ENCODE measurements at regions not wholly inside any gene's neighbourhood (a gene's known extent, or its start where the extent isn't known, plus 50 kb on each side); places are given as distances from the start of the nearest gene placed in this dataset.

DNA sequence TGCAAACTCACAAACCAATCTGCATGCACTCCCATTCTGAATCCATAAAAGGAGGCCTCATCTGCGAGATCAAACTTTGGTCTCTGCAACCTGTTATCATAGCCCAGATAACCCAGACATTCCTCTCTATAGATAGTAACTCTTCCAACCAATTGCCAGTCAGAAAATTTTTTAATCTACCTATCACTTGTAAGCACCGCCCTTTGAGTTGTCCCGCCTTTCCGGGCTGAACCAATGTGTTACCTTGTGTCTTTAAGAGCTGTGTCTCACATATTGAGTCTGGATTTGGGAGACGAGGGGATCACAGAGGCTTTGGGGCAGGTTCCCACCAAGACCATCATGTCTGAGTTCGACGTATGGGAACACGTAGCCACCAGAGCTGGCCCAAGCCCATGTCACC, 91.1 kb upstream of the PPP1R26 start:
- no peak for TF ChIP-seq GATA3 (IDR thresholded peaks at IDR 0.05; ENCODE audit: low read depth, low read length)
- no peak for TF ChIP-seq GATA2 (IDR thresholded peaks at IDR 0.05; ENCODE audit: low read depth, low read length)

DNA sequence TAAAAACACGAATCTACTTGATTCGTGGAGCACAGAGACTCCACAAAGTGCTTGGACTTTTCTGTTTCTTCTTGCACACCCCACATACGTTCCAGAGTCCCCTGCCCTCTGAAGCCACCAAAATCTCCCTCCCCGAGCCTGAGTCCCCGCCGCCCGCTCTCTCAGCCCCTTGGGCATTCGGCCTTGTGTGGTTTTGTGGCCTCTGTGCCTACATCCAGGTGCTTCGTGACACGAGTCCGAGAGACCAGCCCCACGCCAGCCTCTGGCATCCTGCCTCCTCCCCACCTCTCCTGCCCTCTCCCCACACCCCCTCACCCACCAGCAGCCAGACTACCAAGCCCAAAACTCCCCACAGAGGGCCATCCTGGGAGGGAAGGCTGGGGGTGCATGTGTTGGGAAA, 87.8 kb upstream of the PPP1R26 start:
- TF ChIP-seq GATA3 (IDR thresholded peaks at IDR 0.05; ENCODE audit: low read depth, low read length) (no peak), GATA2 (IDR thresholded peaks at IDR 0.05; ENCODE audit: low read depth, low read length) (no peak)

DNA sequence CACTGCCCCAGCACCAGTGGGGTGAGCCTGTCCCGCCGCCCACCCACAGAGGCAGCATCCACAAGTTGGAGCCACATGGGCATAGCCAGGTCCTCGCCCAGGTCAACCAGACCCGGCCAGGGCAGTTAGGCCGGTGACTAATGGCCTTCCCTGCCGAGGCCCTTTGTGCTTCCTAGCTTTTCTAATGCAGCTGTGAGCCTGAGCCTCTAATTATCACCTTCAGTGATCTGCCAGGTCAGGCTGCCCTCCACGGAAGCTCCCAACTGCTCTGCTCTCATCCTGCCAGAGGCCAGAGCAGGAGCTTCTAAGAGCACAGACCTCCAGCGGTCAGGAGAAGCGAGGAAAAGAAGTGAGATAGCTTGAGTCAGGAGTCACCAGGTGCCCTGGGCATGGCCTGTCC, 87.1 kb upstream of the PPP1R26 start:
- TF ChIP-seq GATA3 (IDR thresholded peaks at IDR 0.05; ENCODE audit: low read depth, low read length) (no peak), GATA2 (IDR thresholded peaks at IDR 0.05; ENCODE audit: low read depth, low read length) (no peak)

DNA sequence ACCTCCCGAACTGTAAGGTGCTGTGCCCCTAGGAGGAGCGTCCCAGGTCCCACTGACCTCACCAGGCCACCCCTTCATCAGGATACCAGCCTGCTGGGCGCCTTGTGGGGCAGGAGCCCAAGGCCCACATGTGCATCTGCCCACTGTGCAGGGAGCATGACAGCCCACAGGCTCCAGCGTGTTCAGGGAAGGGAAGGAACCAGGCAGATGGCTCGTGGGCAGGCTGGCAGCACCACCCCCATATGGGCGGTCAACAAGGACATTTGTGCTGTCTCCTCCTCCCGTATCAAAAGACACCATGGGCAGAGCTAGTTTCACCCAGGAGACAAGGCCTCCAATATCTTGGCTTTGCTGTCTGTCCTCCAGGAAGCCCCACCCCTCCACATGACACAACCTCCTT, 85.5 kb upstream of the PPP1R26 start:
- no peak for TF ChIP-seq GATA2 (IDR thresholded peaks at IDR 0.05; ENCODE audit: low read depth, low read length)

DNA sequence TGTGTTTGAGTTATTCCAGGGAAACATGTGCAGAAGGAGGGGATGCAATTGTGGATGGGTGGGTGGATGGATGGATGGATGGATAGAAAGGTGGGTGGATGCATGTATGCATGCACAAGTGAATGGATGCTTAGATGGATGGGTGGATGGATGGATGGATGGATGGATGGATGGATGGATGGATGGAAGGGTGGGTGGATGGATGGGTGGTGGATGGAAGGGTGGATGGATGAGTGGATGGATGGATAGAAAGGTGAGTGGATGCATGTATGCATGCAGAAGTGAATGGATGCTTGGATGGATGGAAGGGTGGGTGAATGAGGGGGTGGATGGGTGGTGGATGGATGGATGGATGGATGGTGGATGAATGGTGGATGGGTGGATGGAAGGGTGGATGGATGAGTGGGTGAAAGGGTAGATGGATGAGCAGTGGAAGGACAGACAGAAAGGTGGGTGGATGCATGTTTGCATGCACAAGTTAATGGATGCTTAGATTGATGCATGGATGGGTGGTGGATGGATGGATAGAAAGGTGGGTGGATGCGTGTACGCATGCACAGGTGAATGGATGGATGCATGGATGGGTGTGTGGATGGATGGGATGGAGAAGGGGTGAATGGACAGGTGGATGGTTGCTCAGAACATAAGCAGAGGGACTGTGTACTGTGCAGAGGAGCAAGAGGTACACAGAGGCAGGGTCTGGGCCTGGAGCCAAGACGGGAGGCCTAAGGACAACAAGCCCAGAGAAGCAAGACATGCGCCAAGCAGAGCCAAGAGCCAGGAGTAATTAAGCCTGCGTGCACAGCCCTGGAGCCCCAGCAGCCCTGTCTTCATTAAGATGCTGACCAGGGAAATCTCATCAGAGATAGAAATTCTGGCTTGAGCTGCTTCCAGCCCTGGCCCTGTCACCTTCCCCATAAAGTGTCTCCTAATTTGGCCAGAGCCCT, 84.6 kb upstream of the PPP1R26 start:
- TF ChIP-seq GATA3 (IDR thresholded peaks at IDR 0.05; ENCODE audit: low read depth, low read length) (no peak), GATA2 (IDR thresholded peaks at IDR 0.05; ENCODE audit: low read depth, low read length) (no peak)

DNA sequence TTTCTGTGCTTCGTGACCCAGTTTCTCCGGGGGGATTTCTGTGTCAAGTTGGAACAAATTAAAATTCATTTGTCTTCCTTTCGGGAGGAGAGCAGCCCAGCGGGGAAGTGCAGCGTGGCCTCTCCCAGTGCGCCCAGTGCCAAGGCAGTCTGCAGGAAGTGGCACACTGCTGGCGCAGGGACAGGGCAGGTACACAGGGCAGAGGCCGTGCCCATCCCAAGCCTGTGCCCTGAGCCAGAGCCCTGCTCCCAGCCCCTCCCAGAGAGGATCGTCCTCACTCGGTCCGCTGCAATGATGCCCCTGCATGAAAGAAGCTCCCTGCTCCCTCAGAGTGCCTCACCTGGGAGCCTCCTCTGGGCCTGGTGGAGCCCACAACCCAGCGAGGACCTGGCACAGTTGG, 82.4 kb upstream of the PPP1R26 start:
- TF ChIP-seq GATA3 (IDR thresholded peaks at IDR 0.05; ENCODE audit: low read depth, low read length) (no peak), GATA2 (IDR thresholded peaks at IDR 0.05; ENCODE audit: low read depth, low read length) (no peak)

DNA sequence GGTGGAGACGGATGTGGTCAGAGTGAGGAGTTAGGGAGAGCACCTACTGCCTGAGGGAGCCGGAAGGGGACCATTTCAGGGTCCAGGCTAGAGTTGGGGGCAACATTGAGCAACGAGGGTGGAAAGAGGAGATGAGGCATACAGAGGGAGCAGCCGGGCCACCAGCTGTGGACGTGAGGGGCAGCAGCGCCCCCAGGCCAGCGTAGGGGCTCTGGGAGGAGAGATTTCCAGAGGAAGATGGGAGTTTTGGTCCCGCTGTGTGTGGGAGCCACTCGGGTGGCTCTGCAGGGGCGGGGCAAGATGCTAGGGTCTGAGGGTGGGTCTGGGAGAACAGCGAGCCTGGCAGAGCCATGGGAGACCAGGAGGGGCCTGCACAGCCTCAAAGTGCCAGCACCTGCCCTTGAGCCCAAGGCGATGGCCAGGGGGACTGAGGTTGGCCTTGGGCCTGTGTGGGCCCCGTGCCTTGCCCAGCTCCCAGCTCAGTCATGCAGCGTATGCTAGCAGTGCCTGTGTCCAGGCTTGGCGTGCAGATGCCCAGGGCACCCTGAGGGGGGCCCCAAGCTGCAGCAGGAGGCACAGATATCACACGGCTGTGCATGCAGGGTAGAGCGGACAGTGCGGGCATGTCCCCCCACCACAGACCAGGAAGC, 80.5 kb upstream of the PPP1R26 start:
- TF ChIP-seq GATA3 (IDR thresholded peaks at IDR 0.05; ENCODE audit: low read depth, low read length) (no peak), GATA2 (IDR thresholded peaks at IDR 0.05; ENCODE audit: low read depth, low read length) (no peak)

DNA sequence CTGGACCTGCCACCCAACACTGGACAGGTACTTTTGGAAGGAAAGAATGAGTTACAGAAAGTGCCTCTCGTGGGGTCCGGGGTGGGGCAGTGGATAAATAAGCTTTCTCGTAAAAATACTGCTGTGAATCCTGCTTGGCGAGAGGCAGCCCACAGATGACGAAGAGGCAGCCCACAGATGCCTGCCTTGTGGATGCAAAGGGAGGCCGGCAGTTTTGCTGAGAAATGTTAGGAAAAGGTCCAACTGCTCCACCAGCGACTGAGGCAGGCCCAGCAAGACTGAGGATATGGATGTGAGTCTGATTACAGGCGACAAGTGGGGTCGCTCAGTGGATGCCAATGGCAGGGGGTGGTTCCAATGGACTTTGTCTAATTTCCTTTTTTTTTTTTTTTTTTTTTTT, 79.1 kb upstream of the PPP1R26 start:
- TF ChIP-seq GATA3 (IDR thresholded peaks at IDR 0.05; ENCODE audit: low read depth, low read length) (no peak), GATA2 (IDR thresholded peaks at IDR 0.05; ENCODE audit: low read depth, low read length) (no peak)

DNA sequence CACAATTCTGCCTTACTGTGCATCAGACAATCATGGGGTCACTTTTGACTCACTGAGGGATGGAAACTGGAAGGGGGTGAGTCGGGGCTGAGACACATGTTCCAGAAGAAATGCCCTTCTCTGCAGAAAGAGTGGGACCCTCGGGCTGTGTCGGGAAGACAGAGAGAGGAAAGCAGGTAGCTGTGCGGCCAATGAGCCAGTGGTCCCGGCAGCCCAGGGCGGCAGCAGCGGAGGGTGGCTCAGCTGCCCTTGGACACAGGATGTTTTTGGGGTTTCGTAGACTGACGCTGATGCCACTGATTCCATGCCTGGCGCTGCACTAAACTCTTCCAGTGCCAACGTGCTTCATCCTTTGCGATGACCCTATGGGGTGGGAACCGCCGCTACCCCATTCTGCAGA, 78.4 kb upstream of the PPP1R26 start:
- no peak for TF ChIP-seq GATA3 (IDR thresholded peaks at IDR 0.05; ENCODE audit: low read depth, low read length)
- TF ChIP-seq GATA2 (IDR thresholded peaks at IDR 0.05; ENCODE audit: low read depth, low read length): no peak

DNA sequence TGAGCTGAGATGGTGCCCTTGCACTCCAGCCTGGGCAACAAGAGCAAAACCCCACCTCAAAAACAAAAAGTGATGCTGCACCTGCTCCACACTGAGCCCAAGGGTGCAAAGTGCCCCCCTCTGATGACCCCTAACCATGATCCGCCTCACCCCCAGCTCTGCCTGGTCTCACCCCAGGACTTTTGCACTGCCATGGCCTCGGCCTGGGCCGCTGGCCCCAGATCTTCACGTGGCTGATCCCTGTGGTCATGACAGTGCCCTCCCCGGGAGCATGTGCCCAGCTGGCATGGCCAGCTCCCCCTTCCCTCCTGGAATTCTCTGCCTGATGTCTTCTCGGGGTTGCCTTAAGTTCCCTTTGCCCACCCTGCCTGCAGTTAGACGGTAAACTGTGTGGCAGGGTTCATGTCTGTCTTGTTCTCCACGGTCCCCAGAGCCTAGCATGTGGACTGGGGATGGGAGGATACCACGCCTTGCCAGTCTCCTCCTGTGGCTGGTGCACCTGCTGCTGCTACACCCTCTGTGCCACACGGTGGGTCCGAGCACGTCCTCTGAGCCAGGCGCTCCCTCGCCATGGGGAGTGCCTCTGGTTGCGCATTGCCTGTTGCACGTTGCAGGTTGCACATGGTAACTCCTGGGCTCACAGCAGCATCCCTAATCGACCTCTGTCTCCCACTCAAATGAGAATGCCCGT, 77.4 kb upstream of the PPP1R26 start:
- TF ChIP-seq GATA3 (IDR thresholded peaks at IDR 0.05; ENCODE audit: low read depth, low read length) (no peak), GATA2 (IDR thresholded peaks at IDR 0.05; ENCODE audit: low read depth, low read length) (no peak)

DNA sequence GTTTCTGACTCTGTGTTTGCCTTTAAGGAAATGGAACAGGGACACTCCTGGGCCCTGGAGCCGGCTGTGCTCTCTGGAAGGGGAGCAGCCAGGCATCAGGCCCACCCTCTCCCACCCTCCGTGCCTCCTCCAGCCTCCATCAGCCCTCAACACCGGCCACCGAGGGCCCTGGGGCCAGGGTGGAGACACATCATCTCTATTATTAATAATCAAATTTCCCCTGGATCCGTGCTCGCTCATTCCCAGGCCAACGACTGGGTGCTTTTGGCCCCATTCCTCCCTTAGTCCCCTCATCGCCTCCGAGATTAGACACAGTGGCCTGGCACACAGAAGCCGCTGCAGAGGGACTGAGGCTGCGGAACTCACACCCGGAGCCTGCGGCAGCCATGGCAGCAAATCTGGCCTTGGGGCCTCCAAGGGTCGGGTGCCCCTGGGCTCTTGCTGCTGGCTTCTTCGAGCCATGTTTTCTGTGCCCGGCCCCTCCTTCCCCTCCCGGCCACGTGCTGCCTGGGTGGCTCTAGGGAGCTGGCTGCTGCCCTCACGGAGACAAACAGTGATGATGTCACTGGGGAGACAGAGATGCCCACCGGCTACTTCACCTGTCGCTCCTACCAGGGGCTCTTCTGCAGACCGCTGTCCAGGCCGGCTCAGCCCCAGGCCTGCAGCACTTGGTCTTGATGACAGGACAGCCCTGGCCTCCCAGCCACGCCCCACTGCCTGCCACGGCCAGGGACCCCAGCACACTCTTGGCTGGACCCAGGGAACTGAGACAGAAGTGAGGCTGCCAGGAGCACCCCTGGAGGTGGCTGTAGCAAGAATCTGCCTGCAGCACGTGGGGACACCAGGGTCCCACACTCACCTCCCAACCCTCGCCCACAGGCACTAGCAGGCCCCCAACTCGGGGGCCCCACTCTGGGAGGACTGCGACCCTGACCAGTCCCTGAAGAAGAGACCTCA, 76.6 kb upstream of the PPP1R26 start:
- TF ChIP-seq GATA2 (IDR thresholded peaks at IDR 0.05; ENCODE audit: low read depth, low read length) (no peak), GATA3 (IDR thresholded peaks at IDR 0.05; ENCODE audit: low read depth, low read length) (no peak)

DNA sequence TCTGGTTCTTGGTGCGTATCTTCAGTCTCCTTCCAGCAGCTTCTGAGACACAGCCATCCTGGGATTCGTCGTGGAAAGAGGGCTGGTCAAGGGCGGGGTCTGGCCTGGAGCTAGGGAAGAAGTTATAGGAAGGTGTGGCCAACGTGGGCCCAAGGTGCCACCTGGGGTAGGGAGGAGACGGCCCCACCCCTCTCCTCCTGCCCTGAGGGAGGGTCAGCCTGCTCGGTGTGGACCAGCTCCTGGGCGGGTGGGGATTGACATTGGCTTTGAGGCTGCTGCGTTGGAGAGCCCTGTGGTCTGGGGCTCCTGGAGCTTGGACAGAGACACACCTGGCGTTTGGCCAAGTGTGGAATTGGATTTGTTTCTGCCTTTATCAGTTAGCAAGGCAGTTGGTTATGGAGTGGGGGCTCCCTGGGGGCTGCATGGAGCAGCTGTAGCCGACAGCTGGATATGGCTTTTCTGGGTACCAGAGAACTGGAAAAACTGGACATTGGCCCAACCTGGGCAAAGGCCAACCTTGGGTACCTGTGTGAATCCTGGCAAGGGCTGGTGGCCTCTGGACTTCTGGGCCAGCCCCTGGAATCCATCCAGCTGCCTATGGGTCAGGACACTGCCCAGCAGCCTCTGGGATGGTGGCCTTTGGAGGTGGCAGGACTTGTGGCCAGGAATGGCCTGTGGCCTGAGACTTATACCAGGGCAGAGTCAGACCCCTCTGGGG, 75.7 kb upstream of the PPP1R26 start:
- TF ChIP-seq GATA3 (IDR thresholded peaks at IDR 0.05; ENCODE audit: low read depth, low read length) (no peak), GATA2 (IDR thresholded peaks at IDR 0.05; ENCODE audit: low read depth, low read length) (peak; percentile 64)
